Activated CD4-positive, CD25-positive, alpha-beta regulatory T cell treated with anti-CD3 and anti-CD28 coated beads, Interleukin-2, amount 50 U/mL, for 72 hours (primary cell): ENCODE measurements at regions not wholly inside any gene's neighbourhood (a gene's known extent, or its start where the extent isn't known, plus 50 kb on each side); places are given as distances from the start of the nearest gene placed in this dataset.

Experiments used
- DNase-seq: peaks from one replicate; pipeline ENCODE4 v3.0.0; 2021

GRCh38 chr6:147759536-147759935 lies 251.0 kb downstream of the SAMD5 start:
- no peak for DNase-seq

- DNase-seq, result no peak
Measured at GRCh38 chr6:147765541-147765940, 257.1 kb downstream of the SAMD5 start.

- no peak for DNase-seq
Measured at GRCh38 chr6:147768969-147769368, 260.5 kb downstream of the SAMD5 start.

- DNase-seq, result no peak
Measured at GRCh38 chr6:147769496-147770087, 261.1 kb downstream of the SAMD5 start.

- no peak for DNase-seq
Measured at GRCh38 chr6:147770221-147770620, 261.7 kb downstream of the SAMD5 start.

- DNase-seq, result no peak
Measured at GRCh38 chr6:147772724-147773123, 264.2 kb downstream of the SAMD5 start.

- no peak for DNase-seq
Measured at GRCh38 chr6:147774856-147775255, 266.4 kb downstream of the SAMD5 start.

- no peak for DNase-seq
Measured at GRCh38 chr6:147776631-147777213, 268.2 kb downstream of the SAMD5 start.

GRCh38 chr6:147779624-147780023 lies 271.1 kb downstream of the SAMD5 start:
- no peak for DNase-seq

GRCh38 chr6:147782302-147782701 lies 273.8 kb downstream of the SAMD5 start:
- DNase-seq, result no peak

GRCh38 chr6:147784371-147784770 lies 275.9 kb downstream of the SAMD5 start:
- DNase-seq, result no peak

GRCh38 chr6:147787417-147787816 lies 278.9 kb downstream of the SAMD5 start:
- no peak for DNase-seq

- DNase-seq, result no peak
Measured at GRCh38 chr6:147789430-147789947, 281.0 kb downstream of the SAMD5 start.

GRCh38 chr6:147793871-147794643 lies 285.6 kb downstream of the SAMD5 start:
- DNase-seq, result no peak

GRCh38 chr6:147802459-147802858 lies 294.0 kb downstream of the SAMD5 start:
- DNase-seq, result no peak

- no peak for DNase-seq
Measured at GRCh38 chr6:147805155-147805554, 296.7 kb downstream of the SAMD5 start.

- DNase-seq, result no peak
Measured at GRCh38 chr6:147806697-147807096, 298.2 kb downstream of the SAMD5 start.

- no peak for DNase-seq
Measured at GRCh38 chr6:147808640-147809039, 300.1 kb downstream of the SAMD5 start.

- no peak for DNase-seq
Measured at GRCh38 chr6:147811913-147812629, 303.6 kb downstream of the SAMD5 start.

GRCh38 chr6:147817042-147817689 lies 308.7 kb downstream of the SAMD5 start:
- DNase-seq, result no peak

GRCh38 chr6:147820520-147820919 lies 312.0 kb downstream of the SAMD5 start:
- DNase-seq, result no peak

- DNase-seq, result no peak
Measured at GRCh38 chr6:147821295-147821897, 312.9 kb downstream of the SAMD5 start.
